ENCODE measurements at regions not wholly inside any gene's neighbourhood (a gene's known extent, or its start where the extent isn't known, plus 50 kb on each side); places are given as distances from the start of the nearest gene placed in this dataset.

DNA sequence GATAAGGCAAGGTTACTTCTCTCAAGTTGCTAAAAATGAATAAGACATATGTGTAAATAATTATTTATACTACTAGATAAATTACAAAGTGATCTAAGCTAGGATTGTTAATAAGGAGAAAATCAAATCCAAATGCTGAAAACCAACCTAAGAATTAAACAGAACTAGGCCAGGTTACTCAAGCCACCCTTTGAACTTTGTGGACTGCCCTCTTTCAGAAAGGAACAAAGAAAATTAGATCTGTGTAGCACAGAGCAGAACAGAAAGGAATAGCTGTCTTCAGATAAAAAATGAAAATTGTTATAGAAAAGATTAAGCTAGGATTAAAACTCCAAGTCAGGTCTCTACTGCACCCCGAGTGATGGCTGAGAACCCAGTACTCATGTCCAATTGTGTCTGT is 158.2 kb upstream of the LRIG1 start:
- no peak for DNase-seq (ENCODE audit: low read depth)
- H3K4me3 ChIP-seq (ENCODE audit: low read depth, low read length) = no peak overlapping the region
- TF ChIP-seq CTCF (conservative IDR thresholded peaks at IDR 0.05; ENCODE audit: low read depth, low read length) = no peak

DNA sequence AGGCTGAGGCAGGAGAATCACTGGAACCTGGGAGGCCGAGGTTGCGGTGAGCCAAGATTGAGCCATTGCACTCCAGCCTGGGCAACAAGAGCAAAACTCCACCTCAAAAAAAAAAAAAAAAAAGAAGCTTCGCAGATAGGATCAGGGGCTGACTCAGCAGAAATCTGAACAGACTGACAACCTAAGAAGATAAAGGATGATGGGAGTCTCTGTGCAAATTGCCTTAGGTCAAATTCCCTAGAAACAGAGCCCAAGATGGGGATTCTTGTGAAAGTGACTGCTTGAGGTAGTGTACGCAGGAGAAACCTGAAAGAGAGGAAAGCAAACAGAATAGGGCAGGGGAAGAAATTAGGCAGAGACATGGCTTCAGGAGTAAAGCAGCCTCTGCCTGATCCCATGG is 160.8 kb upstream of the LRIG1 start:
- no peak for TF ChIP-seq CTCF (conservative IDR thresholded peaks at IDR 0.05; ENCODE audit: low read depth, low read length)
- no peak for DNase-seq (ENCODE audit: low read depth)
- no peak overlapping the region for H3K4me3 ChIP-seq (ENCODE audit: low read depth, low read length)

DNA sequence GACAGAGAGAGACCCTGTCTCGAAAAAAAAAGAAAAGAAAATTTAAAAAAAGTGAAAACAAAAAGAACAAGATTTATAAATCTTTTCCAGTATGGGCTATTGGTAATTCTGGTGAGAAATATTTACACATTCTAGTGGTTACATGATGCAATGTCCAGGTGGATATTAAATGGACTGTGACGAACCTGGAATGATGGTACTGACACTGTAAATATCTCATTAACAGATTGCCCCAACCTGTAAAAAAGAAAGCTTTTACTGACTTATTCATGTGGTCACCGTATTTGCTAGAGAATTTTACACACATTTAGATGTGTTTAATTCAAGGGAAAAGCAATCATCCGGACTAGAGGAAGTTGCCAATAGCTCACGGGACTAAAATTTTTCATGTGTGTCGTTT is 162.1 kb upstream of the LRIG1 start:
- TF ChIP-seq CTCF (conservative IDR thresholded peaks at IDR 0.05; ENCODE audit: low read depth, low read length) = no peak
- H3K4me3 ChIP-seq (ENCODE audit: low read depth, low read length) = no peak overlapping the region
- no peak for DNase-seq (ENCODE audit: low read depth)

DNA sequence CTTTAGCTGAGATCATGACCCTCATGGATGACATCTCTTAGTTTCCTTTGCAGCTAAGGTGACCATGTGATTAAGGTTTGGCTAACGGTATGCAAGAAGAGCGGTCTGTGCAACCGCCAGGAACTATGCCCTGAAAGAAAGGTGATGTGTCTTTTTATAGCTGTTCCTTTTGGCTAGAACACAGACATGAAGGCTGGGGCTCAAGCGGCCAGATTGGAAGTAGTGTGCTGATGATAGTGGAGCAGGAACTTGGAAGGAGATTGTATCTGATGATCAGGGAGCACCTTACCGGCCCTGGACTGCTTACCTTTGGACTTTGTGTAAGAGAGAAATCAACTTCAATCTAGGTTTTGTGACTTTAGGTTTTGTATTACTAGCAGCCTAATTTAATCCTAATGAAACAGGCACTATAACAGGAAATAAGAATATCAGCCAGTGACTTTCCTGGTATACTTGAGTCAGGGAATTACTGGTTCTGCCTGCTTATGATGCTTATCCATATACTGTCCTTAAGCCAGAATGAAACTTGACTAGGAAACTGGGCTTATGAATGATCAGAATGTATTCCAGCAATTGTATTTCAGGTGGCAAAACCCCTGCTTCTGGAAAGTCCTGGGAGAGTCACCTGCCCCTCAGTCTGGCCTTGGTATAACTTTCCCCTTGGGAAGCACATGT is 164.3 kb upstream of the LRIG1 start:
- no peak for DNase-seq (ENCODE audit: low read depth)
- TF ChIP-seq CTCF (conservative IDR thresholded peaks at IDR 0.05; ENCODE audit: low read depth, low read length) = no peak
- no peak overlapping the region for H3K4me3 ChIP-seq (ENCODE audit: low read depth, low read length)

DNA sequence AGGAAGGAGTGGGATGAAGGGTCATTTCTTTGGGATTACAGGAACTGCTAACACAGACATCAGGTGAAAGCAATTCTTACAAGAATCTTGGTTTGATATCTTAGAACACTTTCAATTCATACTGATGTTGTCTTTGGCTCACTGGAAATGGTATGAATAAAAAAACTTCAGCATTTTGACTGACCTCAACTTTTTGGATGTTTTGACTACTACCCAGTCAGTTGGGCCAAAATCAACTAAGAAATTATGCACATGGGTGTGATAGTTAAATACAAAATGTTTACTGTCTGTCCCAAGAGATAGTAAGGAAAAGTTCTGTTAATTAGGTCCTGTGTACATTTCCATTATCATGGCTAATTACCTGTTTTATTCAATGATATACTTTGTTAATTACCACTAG is 165.5 kb upstream of the LRIG1 start:
- DNase-seq (ENCODE audit: low read depth) = no peak
- TF ChIP-seq CTCF (conservative IDR thresholded peaks at IDR 0.05; ENCODE audit: low read depth, low read length) = no peak
- H3K4me3 ChIP-seq (ENCODE audit: low read depth, low read length) = no peak overlapping the region

DNA sequence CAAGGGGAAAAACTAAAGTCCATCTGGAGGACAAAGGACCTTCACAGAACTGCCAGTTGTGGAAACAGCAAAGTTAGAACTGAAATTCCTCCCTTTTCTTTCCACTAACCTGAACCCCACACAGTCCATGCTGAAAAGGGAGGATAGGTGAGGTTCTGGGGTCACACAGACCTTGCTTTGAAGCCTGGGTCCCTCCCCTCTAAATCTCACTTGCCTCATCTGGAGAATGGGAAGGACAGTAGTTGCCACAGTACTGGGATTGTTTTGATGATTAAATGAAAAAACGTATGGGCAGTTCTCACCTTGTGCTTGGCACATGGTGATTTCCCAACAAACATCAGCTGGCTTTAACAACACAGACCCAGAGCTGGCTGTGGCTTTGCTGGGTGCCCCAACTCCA is 166.4 kb upstream of the LRIG1 start:
- no peak overlapping the region for H3K4me3 ChIP-seq (ENCODE audit: low read depth, low read length)
- TF ChIP-seq CTCF (conservative IDR thresholded peaks at IDR 0.05; ENCODE audit: low read depth, low read length) = no peak
- DNase-seq (ENCODE audit: low read depth) = no peak

DNA sequence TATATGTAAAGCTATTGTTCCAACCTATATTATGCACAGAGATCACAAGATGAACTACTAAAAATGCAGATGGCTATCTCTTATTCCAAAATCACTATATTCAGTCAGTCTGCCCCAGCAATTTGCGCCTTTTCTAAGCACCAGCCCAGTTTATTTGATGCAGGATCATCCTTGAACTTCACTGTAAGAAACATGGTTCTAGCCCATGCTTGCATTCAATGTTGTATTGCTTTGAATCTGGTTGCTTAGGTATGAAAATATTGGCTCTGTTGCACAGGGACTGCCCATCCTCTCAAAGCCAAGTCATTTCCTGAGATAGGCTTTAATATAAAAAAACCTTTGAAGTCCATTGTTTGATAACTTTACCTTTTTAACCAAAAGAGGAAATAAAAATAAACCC is 170.5 kb upstream of the LRIG1 start:
- no peak for DNase-seq (ENCODE audit: low read depth)
- no peak for TF ChIP-seq CTCF (conservative IDR thresholded peaks at IDR 0.05; ENCODE audit: low read depth, low read length)
- H3K4me3 ChIP-seq (ENCODE audit: low read depth, low read length) = no peak overlapping the region

Data from choroid plexus epithelial cell (primary cell).